HG03025 (cell line): ENCODE measurements at regions not wholly inside any gene's neighbourhood (a gene's known extent, or its start where the extent isn't known, plus 50 kb on each side); places are given as distances from the start of the nearest gene placed in this dataset.
"Not testable (repeated sequence)": the region's sequence is repeated elsewhere in the genome, so short reads cannot be mapped to it uniquely, and the experiment has no call there.

Source experiments
- ATAC-seq: cut with Tn5 transposase; IDR thresholded peaks from one replicate; pipeline ENCODE4 v1.9.1; 2021; ENCODE audit warnings: mild to moderate bottlenecking, moderate library complexity; ENCODE audit not compliant: unreplicated experiment, low FRiP score

DNA sequence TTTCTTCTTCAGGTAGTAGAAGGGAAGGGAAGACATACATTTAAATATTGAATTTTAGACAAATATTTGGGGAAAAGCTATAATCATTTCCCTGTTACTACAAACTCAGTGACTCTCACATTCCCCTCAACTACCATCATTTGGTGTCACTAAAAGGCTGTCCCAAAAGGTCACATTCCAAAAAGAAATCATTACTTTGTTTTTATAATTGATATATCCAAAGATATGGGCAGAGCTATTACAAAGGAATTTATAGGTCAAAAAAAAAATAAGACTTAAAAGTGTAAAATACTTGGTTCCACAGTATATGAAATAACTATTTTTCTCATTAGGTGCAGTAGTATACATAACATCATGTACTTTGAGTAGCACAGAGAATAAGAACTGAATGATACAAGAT, 751.4 kb downstream of the KCNA4 start:
- no peak for ATAC-seq

DNA sequence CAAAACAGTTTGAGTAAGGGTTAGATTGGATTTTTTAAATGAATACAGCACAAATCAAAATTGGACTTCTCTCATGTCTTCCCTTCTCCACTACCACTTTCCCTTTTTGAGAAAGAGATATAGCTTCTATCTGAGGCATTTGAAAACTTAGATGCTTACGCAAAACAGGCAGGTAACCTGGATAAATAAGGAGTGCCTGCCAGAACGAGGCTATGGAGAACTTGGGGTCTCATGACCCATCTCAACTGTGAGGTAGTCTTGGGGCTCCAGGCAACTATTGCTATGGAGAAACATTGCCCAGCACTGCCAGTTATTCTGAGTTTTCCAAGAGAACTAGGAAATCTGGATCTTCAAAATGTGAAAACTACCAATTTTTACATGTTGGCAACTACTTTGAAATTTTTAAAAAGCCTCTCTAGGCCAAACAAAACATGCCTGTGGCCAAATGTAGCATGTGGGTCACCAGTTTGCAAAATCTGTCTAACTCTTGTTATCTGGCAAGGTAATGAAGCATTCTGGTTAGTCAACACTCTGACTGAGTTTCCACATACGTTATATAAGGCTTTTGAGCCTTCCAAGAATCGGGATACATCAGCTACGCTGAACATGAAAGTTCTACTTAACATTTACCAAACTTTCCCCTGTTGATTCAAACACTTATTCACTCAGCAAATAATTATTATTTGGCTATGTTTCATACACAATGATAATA, 752.7 kb downstream of the KCNA4 start:
- ATAC-seq: no peak

DNA sequence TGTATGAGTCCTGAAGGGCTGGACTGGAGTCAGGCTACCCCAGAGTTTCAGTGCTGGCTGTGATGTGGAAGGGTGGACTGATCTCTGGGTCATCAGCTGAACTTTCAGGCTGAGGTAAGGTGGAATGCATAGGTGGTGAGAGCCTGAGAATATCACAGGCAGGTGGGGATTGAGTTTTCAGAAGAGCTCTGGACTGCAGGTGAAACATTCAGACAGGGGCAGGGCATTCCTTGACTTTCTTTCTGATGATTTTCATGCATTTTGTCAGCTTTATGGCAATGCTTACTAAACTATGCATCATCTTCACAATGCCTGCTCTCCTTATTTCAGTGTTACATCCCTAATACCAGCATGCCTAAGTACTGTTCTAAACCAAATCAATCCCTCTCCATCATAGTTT, 755.0 kb downstream of the KCNA4 start:
- no peak for ATAC-seq

DNA sequence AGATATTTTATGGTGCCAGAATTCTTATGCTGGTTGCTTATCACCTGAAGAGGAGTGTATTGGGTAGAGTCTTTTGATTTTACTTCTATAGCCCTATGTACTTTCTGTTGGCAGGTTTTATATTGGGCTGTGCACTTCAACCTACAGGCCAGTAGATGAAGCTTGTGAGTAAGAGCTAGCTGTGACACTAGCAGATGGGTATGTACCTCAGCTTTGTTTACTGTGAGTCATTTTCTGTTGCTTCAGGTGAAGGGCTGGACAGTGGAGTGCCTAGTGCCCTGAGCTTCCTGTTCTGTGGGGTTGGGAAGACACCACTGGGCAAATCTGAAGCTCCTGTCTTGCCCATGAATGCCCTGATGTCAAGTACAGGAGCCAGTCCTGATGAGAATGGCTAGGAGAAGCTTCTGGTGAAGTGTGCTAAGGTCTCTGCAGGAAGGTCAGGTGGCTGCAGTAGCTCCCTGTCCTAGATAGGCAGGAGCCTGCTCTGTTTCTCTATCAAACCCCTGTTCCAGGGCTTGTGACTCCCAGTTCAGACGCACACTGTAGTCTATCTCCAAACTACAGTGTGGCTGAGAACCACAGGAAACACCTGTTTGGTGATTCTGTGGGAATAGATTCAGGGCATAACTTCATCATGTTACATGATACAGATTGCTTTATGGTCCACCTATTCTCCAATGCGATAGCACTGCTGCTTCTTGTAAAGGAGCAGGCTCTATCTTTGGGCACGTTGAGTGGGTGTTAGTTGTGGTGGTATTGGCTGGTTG, 755.7 kb downstream of the KCNA4 start:
- no peak for ATAC-seq

DNA sequence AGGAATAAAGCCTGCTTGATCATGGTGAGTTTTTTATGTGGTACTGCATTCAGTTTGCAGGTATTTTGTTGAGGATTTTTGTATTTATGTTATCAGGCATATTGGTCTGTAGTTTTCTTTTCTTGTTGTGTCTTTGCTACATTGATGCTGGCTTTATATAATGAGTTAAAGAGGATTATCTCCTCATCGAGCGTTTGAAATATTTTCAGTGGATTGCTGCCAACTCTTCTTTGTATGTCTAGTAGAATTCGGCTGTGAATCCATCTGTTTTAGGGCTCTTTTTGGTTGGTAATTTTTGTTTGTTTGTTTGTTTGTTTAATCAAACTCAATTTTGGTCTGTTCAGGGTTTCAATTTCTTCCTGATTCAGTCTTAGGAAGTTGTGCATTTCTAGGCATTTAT, 758.4 kb downstream of the KCNA4 start:
- ATAC-seq: no peak

DNA sequence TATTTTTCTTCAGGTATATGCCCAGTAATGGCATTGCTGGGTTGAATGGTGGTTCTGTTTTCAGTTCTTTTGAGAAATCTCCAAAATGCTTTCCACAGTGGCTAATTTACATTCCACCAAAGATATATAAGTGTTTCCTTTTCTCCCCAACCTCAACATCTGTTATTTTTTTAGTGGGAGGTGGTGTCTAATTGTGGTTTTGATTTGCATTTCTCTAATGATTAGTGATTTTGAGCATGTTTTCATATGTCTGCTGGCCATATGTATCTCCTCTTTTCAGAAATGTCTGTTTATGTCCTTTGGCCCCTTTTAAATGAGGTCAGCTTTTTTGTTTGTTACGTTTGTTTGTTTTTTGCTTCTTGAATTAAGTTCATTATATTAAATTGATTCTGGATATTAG, 760.2 kb downstream of the KCNA4 start:
- no peak for ATAC-seq

DNA sequence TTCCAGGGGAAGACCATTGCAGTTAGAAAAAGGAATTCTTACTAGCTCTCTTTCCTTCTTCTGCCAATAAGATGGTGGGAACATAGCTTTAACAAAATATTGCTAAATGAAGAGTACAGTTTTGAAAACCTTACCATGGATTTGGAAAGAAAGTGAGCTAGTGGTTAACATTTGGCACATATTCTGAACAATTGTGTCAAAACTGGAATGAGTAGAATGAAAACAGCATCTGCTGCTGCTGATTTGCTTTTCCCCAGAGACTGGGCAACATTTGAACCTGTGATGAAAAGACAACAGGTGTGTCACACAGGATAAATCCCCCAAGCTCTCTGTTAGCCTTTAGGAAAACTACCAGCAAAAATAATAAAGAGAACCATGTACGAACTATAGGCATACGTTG, 761.4 kb downstream of the KCNA4 start:
- no peak for ATAC-seq

DNA sequence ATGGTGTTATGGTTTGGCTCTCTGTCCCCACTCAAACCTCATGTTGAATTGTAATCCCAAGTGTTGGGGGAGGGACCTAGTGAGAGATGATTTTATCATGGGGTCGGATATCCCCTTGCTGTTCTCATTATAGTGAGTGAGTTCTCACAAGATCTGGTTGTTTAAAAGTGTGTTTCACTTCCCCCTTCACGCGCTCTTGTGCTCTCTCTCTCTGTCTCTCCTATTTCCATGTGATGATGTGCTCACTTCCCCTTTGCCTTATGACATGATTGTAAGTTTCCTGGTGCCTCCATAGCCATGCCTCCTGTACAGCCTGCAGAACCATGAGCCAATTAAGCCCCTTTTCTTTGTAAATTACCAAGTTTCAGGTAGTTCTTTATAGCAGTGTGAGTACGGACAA, 765.1 kb downstream of the KCNA4 start:
- ATAC-seq: peak; percentile 85

DNA sequence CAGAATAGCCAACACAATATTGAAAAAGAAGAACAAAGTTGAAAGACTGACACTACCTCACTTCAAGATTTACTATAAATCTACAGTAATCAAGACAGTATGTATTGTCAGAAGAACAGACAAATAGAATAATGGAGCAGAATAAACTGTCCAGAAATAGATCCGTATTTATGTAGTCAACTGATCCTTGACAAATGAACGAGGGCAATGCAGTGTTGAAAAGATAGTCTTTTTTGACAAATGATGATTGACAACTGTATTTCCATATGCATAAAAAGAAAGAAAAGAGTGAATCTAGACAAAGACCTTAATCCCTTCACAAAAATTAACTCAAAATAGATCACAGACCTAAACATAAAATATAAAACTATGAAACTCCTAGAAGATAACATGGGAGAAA, 767.1 kb downstream of the KCNA4 start:
- ATAC-seq: no peak

DNA sequence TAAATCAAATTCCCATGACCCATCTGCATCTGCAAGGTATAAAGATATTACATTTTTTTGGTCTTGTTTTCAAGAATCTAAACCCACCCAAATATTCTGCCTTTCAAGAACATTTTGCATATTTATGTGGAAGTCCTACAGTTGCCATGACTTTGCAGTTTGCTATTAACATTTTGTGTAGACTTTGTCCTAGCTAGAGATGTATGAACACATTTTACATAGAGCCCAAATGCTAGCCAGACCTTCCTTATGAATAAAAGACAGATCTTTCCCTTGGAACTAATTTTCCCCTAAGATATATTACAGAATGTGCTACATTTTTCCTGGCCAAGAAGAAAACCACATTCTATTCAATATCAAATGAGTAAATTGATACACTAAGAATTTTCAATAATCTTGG, 772.5 kb downstream of the KCNA4 start:
- ATAC-seq: no peak

DNA sequence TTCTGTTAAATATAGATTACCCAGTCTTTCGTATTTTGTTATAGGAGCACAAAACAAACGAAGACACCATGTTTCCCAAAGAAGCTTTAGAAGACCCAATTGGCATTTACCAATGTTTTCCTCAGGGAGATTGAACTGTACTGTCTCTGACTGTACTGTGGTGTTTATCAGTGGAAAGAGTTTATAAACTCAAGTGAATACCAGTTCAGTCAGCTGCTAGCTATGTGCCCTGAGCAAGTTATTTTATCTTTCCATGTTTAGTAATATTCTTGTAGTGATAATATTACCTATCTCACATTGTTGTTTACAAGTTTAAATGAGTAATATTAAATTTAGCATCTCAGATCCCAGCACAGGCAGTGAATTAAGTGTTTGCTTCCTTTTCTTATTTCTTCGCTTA, 773.2 kb downstream of the KCNA4 start:
- ATAC-seq: no peak

DNA sequence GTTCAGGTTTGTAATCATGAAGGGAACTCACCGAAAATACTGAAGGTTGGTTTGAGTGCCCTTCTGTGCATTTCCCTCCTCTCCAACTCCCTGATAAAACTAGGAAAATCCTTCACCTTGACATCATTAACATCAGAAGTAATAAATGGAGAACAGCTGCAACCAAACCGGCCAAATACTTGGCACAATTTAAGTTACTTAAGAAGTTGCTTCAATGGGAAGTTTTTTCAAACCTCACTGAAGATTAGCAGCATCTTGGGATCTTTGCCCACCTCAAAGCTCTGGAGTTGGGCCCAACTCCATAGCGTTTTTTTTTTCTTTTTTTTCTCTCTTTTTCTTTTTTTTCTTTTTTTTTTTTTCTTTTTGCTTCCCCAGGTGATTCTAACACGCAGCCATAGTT, 784.8 kb downstream of the KCNA4 start:
- no peak for ATAC-seq

DNA sequence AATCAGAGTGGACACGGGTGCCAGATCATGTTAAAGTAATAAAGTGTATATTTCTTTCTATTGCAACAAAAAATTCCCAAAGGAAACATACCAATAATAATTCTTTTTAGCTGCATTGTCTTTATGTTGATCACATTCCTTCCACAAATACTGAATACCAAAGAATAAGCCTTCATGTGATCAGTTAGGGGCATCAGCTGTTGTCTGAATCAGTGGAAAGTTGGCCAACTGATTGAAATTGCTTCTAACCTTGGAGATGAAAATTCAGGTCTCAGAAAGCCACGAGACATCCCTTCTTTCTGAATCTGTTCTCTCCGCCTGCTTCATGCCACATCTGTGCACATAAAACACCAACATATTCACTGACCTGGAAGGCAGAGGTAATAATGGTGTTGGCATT, 785.2 kb downstream of the KCNA4 start:
- ATAC-seq: no peak

DNA sequence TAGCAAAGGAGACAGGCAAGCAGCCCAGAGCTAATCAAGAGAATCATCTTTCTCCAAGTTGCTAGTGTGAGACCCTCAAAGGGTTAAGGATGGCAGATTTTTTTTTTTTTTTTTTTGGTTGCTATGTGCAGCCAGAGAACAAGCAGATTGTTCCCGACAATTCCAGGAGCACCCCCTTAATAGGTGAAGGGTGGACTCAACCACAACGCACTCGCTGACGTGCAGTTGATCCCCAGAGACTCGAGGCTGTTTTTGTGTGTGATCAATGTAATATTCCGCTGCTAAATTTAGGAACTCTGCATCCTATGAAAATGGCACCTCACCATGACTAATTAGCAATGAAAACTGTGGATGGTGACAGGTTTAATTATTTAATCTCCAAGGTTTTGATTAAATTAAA, 789.0 kb downstream of the KCNA4 start:
- ATAC-seq: no peak

DNA sequence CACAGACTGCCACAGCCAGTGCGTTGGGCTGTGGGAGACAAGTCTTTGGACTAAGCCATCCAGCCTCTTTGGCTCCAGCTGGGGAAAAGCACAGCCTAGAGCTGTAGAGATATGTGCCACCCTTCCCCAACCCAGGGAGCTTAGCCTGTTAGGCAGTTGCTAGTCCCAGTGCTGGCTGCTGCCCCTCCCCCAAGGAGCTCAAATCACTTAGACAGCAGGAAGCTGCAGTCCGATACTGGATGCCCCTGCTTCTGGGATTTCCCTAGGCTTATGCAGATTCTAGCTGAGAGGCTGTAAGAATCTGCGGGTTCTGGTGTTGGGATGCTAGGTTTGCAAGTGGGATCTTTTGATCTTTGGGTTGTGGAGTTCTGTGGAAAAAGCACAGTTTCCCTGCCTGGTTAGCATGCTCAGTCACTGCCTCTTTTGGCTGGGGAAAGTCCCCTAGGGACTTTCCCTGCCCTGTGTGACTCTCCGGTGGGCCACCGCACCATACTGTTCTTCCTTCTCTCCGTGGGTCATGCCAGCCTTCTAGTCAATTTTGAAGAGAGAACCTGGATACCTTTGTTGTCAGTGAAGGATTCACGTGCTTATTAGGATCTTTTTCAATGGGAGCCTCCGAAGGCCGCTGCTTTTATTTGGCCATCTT, 792.0 kb downstream of the KCNA4 start:
- ATAC-seq: no peak

DNA sequence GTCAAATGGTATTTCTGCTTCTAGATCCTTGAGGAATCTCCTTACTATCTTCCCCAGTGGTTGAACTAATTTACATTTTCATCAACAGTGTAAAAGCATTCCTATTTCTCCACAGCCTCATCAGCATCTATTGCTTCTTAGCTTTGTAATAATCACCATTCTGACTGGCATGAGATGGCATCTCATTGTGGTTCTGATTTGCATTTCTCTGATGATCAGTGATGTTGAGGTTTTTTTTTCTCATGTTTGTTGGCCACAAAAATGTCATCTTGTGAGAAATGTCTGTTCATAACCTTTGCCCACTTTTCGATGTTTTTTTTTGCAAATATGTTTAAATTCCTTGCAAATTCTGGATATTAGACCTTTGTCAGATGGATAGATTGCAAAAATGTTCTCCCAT, 797.3 kb downstream of the KCNA4 start:
- ATAC-seq: not testable (repeated sequence)

DNA sequence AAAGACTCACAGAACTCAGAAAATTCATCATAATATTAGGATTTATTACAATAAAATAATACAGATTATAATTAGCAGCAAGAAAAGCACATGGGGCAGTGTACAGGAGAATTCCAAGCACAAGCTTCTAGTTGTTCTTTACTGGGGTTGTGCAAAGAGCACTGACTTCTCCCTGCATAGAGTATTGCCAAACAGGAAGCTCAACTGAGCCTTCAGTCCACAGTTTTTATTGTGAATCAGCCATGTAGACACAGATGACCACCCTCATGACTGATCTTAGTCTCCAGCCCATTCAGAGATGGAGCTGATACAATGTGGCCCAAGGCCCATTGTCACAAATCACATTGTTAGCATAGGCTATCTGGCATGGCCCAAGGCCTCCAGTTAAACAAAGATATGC, 798.9 kb downstream of the KCNA4 start:
- no peak for ATAC-seq

DNA sequence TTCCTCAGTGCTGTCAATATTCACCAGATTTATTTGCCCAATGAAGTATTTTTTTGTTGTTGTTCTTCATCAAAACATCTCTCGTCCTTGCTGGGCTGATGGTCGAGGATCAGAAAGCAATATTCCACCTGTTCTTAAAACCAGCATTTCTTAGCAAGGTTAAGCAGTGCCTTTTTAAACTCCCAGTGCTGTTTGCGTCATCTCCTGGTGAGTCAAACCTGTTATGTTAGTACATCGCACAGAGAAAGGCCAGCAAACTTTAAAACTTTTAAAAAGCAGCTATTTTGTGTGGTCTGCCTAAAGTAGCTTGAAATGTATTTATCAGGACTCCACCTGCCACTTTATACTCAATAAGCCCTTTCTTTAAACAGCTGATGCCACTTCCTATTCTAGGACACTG, 802.0 kb downstream of the KCNA4 start:
- ATAC-seq: no peak

DNA sequence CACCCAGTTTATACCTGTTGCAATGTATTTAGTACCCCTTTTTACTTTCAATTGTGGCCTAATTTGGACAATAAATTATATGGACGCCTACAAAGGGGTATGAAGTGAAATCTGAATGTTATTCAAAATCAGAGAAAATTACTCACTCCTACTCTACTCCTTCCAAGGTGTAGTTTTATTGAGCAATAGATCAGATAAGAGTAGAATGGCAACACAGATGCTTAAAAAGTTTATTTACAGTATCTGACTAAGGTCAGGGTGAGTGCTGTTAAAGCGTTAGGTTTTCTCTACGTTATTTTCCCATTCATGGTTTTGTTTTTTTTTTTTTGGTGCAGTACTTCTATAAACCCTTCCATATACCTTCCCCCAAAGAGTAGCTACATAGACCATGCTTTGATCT, 805.6 kb downstream of the KCNA4 start:
- ATAC-seq: no peak

DNA sequence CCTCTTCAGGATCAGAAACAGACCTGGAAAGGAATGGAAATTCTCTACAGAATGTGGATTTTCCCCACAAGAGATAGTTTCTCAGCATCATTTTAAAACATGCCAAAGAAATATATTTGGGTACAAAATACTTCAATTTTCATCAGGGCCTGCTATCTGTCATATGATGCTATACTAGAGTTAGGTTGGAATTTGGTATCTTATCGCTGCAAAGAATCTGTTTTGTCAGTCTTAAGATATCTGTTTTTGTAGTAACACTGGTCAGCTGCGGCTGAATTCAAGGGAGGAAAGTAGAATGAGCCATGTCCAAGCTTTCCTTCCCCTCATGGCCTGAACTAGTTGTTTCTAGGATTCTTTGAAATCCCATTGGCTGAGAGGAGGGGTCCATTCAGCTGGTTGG, 806.4 kb downstream of the KCNA4 start:
- no peak for ATAC-seq

DNA sequence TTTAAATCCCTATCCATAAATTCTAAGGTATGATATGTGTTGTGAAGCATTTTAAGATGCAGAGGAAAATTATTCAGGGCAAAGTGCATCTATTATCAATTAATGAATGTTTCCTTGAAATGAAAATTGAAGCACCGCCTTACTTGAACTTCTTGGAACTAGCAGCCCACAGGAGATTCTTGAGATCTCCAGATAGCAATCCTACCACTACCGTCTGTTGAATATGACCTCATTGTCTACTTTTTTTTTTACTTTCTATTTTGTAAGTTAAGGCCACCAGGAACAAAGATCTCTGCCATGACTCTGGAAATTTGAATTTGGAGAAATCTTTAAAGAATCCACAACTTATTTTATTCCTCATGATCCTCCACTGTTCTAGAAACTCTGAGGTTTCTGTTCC, 808.7 kb downstream of the KCNA4 start:
- ATAC-seq: no peak
